ENCODE measurements at regions not wholly inside any gene's neighbourhood (a gene's known extent, or its start where the extent isn't known, plus 50 kb on each side); places are given as distances from the start of the nearest gene placed in this dataset.

DNA sequence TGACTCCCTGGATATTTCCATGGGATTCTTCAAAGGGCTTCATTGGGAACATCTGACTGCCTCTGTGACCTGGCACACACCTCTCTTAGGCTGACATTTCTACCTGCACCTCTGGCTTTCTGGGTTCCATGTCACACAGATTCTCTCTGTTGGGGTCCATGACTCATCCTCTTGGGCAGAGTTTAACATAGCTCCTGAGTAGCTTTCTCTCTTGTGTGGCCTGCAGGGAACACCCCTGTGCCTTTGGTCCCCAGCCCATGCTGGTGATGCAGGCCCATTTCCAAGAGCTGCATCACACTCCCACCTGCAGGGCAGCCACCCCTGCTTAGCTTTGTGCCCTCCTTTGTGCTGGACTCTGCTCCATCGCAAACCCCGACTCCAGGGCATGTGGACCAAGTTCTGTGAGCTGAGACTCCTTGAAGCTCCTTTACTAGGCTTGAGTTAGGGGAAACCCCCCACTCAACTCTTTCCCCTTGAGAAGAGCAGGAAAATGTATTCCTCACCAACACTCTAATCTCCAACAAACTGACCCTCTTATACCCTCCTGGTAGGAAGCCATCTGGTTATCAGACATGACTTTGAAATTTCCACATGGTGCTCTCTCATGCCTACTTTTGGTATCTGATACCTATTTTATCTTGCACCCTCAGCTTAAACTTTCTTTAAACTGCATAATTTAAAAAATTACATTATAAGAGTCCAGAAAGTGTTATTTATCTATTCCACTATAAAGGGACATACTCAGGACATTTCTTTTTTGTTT lies 93.3 kb downstream of the ZNF777 start:
- TF ChIP-seq, protein P1, sequence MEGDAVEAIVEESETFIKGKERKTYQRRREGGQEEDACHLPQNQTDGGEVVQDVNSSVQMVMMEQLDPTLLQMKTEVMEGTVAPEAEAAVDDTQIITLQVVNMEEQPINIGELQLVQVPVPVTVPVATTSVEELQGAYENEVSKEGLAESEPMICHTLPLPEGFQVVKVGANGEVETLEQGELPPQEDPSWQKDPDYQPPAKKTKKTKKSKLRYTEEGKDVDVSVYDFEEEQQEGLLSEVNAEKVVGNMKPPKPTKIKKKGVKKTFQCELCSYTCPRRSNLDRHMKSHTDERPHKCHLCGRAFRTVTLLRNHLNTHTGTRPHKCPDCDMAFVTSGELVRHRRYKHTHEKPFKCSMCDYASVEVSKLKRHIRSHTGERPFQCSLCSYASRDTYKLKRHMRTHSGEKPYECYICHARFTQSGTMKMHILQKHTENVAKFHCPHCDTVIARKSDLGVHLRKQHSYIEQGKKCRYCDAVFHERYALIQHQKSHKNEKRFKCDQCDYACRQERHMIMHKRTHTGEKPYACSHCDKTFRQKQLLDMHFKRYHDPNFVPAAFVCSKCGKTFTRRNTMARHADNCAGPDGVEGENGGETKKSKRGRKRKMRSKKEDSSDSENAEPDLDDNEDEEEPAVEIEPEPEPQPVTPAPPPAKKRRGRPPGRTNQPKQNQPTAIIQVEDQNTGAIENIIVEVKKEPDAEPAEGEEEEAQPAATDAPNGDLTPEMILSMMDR (conservative IDR thresholded peaks at IDR 0.05), result no peak
- TF ChIP-seq ZFX (IDR thresholded peaks at IDR 0.05), result no peak

Data from C4-2B (cell line).